ENCODE measurements at regions not wholly inside any gene's neighbourhood (a gene's known extent, or its start where the extent isn't known, plus 50 kb on each side); places are given as distances from the start of the nearest gene placed in this dataset.
"Not testable (repeated sequence)": the region's sequence is repeated elsewhere in the genome, so short reads cannot be mapped to it uniquely, and the experiment has no call there.

DNA sequence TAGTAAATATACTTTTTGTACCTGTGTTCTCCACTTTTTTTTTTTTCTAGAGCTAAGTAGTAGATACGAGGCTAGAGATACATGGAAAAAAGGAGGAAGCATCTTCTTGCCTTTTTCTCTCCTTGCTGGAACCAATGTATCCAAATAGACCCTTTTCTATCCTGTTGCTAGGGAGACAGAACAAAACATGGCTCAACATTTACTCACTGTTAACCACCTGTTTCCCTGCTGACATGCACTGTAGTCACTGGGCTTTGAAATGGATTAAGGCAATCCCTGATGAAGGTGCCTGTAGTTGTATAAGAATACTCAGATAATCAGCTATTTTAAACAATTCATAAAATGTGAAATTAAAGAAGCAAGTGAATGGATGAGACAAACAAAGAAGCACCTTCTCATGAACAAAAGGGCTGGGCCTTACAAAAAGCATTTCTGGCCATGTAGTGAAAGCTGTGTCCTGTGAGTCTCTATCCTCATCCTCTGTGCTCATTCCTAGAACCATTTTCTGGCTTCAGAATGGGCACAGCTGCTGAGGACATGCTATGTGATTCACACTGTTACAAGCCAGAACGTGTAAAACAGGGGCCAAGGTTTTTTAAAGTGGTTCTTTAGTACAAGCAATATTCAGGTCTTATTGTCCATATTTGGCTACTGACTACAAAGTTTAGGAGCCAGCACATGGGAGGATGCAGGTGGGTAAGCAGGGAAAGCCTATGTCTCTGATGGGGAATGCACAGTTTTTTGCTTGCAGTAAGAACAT, 100.4 kb upstream of the NDN start:
- Histone ChIP-seq H3K4me1 (ENCODE audit: low read depth) (no peaks in the 10 kb centered on the region), H3K27ac (no peak overlapping the region)

DNA sequence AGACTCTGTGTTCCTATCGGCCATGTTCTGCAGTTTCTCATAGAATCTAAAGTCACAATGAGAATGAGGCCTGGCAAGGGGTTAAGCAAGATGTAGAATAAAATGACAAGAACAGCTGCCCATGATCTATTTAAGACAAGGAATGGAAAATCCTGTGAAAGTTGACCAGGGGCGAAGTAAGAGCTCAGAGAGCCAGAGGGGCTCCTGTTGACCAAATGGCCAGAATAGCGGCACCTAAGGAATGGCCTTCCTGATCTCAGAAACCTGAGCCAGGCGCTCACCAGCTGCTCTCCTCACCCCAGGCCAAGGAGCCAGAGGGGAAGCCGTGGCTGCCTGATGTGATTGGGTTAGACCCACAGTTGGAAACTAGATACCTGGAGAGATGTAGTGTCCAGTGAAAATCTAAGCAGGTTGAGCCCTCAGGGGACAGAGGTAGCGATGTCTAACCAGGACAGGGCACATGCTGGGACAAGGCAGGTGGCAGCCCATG, 106.1 kb upstream of the NDN start:
- H3K4me1 ChIP-seq (ENCODE audit: low read depth) = no peaks in the 10 kb centered on the region
- no peak overlapping the region for H3K27ac ChIP-seq
- no peak for DNase-seq (ENCODE audit: low read depth in 1 of 2, low spot score in 1 of 2)
- H3K9me3 ChIP-seq (ENCODE audit: low read depth) = no peaks in the 10 kb centered on the region
- TF ChIP-seq, protein P1, sequence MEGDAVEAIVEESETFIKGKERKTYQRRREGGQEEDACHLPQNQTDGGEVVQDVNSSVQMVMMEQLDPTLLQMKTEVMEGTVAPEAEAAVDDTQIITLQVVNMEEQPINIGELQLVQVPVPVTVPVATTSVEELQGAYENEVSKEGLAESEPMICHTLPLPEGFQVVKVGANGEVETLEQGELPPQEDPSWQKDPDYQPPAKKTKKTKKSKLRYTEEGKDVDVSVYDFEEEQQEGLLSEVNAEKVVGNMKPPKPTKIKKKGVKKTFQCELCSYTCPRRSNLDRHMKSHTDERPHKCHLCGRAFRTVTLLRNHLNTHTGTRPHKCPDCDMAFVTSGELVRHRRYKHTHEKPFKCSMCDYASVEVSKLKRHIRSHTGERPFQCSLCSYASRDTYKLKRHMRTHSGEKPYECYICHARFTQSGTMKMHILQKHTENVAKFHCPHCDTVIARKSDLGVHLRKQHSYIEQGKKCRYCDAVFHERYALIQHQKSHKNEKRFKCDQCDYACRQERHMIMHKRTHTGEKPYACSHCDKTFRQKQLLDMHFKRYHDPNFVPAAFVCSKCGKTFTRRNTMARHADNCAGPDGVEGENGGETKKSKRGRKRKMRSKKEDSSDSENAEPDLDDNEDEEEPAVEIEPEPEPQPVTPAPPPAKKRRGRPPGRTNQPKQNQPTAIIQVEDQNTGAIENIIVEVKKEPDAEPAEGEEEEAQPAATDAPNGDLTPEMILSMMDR (IDR thresholded peaks at IDR 0.05; ENCODE audit: low read depth, low read length) = no peak
- no peaks in the 10 kb centered on the region for H3K36me3 ChIP-seq
- no peaks in the 10 kb centered on the region for H3K27me3 ChIP-seq
- no peak overlapping the region for H3K4me3 ChIP-seq

More for the DNA sequence above, 100.4 kb upstream of the NDN start:
- H3K36me3 ChIP-seq = no peaks in the 10 kb centered on the region
- no peaks in the 10 kb centered on the region for H3K9me3 ChIP-seq (ENCODE audit: low read depth)
- DNase-seq (ENCODE audit: low read depth in 1 of 2, low spot score in 1 of 2) = no peak
- H3K4me3 ChIP-seq = no peak overlapping the region
- TF ChIP-seq, protein P1 (IDR thresholded peaks at IDR 0.05; ENCODE audit: low read depth, low read length) = no peak
- H3K27me3 ChIP-seq = no peaks in the 10 kb centered on the region

DNA sequence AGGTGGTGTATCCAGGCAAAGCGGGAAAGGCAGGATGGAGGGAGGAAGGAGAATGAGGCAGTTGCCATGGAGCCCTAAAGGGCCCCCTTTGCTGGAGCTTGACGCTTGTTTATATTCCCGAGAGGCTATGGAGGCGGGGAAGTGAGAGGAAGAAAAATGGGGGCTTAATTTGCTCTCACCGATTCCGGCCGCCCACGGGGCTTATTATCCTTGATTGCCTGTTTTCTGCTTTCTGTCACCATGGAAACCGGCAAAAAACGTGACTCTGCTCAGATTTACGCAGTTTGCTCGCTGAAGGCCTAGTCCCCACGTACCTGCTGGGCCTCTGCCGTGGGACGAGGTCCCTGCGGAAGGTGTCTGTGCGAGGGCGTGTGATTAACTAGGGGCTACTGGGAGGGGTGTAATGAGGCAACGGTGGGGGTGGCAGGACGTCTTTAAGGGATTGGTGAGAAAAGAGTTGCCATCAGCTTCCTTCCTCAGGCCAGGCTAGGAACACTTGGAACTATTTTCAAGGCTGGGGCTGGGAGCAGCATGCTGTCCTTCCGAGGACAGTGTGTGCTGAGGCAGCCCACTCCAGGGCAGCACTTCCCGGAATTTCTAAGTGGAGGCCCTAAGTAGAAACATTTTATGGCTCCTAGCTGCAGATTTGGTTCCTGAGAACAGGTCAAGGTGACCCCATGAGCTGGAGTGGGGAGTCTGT, 110.8 kb upstream of the NDN start:
- no peak overlapping the region for H3K27ac ChIP-seq

DNA sequence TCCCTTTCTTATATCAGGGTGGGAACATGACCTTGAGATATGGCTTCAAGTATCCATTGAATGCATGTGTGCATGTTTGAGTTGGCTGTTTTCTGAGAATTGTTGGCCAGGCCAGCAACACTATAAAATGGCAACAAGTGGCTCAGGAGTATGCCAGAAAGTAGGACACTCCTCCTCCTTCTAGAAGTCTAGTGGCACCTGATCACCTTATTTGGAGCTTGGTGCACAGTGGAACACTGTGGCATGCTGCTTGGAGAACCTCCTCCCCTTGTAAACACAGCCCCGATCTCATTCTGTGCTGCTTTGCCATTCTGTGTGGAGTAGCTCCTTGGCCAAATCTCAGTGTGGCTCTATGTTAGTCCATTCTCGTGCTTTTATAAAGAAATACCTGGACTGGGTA, 114.8 kb upstream of the NDN start:
- Histone ChIP-seq H3K9me3 (ENCODE audit: low read depth) (no peaks in the 10 kb centered on the region), H3K27ac (no peak overlapping the region), H3K4me3 (no peak overlapping the region), H3K27me3 (no peaks in the 10 kb centered on the region), H3K4me1 (ENCODE audit: low read depth) (no peaks in the 10 kb centered on the region), H3K36me3 (no peaks in the 10 kb centered on the region)
- DNase-seq (ENCODE audit: low read depth in 1 of 2, low spot score in 1 of 2) = no peak
- TF ChIP-seq, protein P1 (IDR thresholded peaks at IDR 0.05; ENCODE audit: low read depth, low read length) = no peak

More for the DNA sequence above, 110.8 kb upstream of the NDN start:
- Histone ChIP-seq H3K27me3 (no peaks in the 10 kb centered on the region), H3K4me3 (no peak overlapping the region), H3K4me1 (ENCODE audit: low read depth) (no peaks in the 10 kb centered on the region), H3K9me3 (ENCODE audit: low read depth) (no peaks in the 10 kb centered on the region), H3K36me3 (no peaks in the 10 kb centered on the region)
- TF ChIP-seq, protein P1 (IDR thresholded peaks at IDR 0.05; ENCODE audit: low read depth, low read length) = no peak
- no peak for DNase-seq (ENCODE audit: low read depth in 1 of 2, low spot score in 1 of 2)

DNA sequence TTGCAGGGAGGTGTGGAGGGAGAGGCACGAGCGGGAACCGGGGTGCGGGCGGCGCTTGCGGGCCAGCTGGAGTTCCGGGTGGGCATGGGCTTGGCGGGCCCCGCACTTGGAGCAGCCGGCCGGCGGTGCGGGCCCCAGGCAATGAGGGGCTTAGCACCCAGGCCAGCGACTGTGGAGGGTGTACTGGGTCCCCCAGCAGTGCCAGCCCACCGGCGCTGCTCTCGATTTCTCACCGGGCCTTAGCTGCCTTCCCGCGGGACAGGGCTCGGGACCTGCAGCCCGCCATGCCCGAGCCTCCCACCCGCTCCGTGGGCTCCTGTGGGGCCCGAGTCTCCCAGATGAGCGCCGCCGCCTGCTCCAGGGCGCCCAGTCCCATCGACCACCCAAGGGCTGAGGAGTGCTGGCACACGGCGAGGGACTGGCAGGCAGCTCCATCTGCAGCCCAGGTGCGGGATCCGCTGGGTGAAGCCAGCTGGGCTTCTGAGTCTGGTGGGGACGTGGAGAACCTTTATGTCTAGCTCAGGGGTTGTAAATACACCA, 115.9 kb upstream of the NDN start:
- not testable (repeated sequence) for H3K9me3 ChIP-seq (ENCODE audit: low read depth); H3K4me1 ChIP-seq (ENCODE audit: low read depth); H3K27me3 ChIP-seq; H3K36me3 ChIP-seq; H3K27ac ChIP-seq; H3K4me3 ChIP-seq; DNase-seq (ENCODE audit: low read depth in 1 of 2, low spot score in 1 of 2)

DNA sequence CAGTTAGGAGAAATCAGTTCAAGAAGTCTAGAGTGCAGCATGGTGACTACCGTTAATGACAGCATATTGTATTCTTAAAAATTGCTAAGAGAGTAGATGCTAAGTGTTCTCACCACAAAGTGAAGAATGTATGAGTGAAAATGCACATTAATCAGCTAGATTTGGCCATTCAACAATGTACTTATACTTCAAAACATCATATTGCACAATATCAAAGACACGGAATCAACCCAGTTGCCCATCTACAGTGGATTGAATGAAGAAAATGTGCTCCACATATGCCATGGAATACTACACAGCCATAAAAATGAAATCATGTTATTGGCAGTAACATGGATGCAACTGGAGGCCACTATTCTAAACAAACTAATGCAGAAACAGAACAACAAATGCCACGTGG, 119.9 kb upstream of the NDN start:
- DNase-seq (ENCODE audit: low read depth in 1 of 2, low spot score in 1 of 2) = no peak
- H3K9me3 ChIP-seq (ENCODE audit: low read depth) = no peaks in the 10 kb centered on the region

More for the DNA sequence above, 119.9 kb upstream of the NDN start:
- Histone ChIP-seq H3K36me3 (no peaks in the 10 kb centered on the region), H3K27me3 (no peaks in the 10 kb centered on the region), H3K4me1 (ENCODE audit: low read depth) (no peaks in the 10 kb centered on the region), H3K4me3 (no peak overlapping the region), H3K27ac (no peak overlapping the region)
- TF ChIP-seq, protein P1 (IDR thresholded peaks at IDR 0.05; ENCODE audit: low read depth, low read length) = no peak
